ENCODE measurements at regions not wholly inside any gene's neighbourhood (a gene's known extent, or its start where the extent isn't known, plus 50 kb on each side); places are given as distances from the start of the nearest gene placed in this dataset.

- H3K27ac ChIP-seq = no peak overlapping the region
- no peak for TF ChIP-seq CTCF (conservative IDR thresholded peaks at IDR 0.05)
These were observed 297.0 kb downstream of the MAP2K6 start for GRCh38 chr17:69711541-69711940.

- no peak for TF ChIP-seq CTCF (conservative IDR thresholded peaks at IDR 0.05)
- no peak overlapping the region for H3K27ac ChIP-seq
These were observed 298.4 kb downstream of the MAP2K6 start for GRCh38 chr17:69712801-69713311.

- no peak for TF ChIP-seq CTCF (conservative IDR thresholded peaks at IDR 0.05)
- no peak overlapping the region for H3K27ac ChIP-seq
These were observed 299.3 kb downstream of the MAP2K6 start for GRCh38 chr17:69713815-69714214.

GRCh38 chr17:69714669-69715068, 300.2 kb downstream of the MAP2K6 start:
- no peak overlapping the region for H3K27ac ChIP-seq

GRCh38 chr17:69715656-69716055, 301.2 kb downstream of the MAP2K6 start:
- TF ChIP-seq CTCF (conservative IDR thresholded peaks at IDR 0.05) = no peak

More at GRCh38 chr17:69714669-69715068, 300.2 kb downstream of the MAP2K6 start:
- TF ChIP-seq CTCF (conservative IDR thresholded peaks at IDR 0.05) = no peak

GRCh38 chr17:69716556-69716955, 302.1 kb downstream of the MAP2K6 start:
- TF ChIP-seq CTCF (conservative IDR thresholded peaks at IDR 0.05) = no peak
- H3K27ac ChIP-seq = no peak overlapping the region

More at GRCh38 chr17:69715656-69716055, 301.2 kb downstream of the MAP2K6 start:
- no peak overlapping the region for H3K27ac ChIP-seq

GRCh38 chr17:69717214-69717613, 302.7 kb downstream of the MAP2K6 start:
- no peak overlapping the region for H3K27ac ChIP-seq
- no peak for TF ChIP-seq CTCF (conservative IDR thresholded peaks at IDR 0.05)
